ENCODE measurements at regions not wholly inside any gene's neighbourhood (a gene's known extent, or its start where the extent isn't known, plus 50 kb on each side); places are given as distances from the start of the nearest gene placed in this dataset.

DNA sequence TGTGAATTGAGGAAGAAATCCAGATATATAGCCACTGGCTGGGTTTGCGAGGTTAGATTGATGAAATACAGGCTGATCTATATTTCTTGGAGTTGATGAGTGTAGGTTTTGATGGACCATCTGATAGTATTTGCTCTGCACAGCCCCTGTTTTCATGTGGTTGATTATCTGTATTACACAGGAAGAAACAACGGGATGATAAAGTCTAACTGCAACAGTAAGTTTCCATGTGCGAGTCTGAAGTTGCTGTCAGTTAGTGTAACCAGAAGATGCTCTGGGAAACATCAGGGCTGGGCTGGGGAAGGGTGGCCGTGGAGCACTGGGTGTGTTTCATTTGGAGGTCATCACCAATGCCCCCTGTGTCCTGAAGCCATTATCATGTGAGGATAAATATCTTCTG, 148.4 kb upstream of the SFRP2 start:
- H3K4me3 ChIP-seq (replicated peaks in 1 of 4; ENCODE audit: control extremely low read depth in 1 of 4, insufficient read depth in 1 of 4, low read depth in 3 of 4, low read length in 4 of 4): no peak overlapping the region
- TF ChIP-seq EZH2 (IDR thresholded peaks at IDR 0.05; ENCODE audit: low read length, missing control alignments): no peak
- TF ChIP-seq, protein P1, sequence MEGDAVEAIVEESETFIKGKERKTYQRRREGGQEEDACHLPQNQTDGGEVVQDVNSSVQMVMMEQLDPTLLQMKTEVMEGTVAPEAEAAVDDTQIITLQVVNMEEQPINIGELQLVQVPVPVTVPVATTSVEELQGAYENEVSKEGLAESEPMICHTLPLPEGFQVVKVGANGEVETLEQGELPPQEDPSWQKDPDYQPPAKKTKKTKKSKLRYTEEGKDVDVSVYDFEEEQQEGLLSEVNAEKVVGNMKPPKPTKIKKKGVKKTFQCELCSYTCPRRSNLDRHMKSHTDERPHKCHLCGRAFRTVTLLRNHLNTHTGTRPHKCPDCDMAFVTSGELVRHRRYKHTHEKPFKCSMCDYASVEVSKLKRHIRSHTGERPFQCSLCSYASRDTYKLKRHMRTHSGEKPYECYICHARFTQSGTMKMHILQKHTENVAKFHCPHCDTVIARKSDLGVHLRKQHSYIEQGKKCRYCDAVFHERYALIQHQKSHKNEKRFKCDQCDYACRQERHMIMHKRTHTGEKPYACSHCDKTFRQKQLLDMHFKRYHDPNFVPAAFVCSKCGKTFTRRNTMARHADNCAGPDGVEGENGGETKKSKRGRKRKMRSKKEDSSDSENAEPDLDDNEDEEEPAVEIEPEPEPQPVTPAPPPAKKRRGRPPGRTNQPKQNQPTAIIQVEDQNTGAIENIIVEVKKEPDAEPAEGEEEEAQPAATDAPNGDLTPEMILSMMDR (conservative IDR thresholded peaks at IDR 0.05 in 1 of 2, IDR thresholded peaks at IDR 0.05 in 1 of 2; ENCODE audit: low read depth in 1 of 2, low read length in 2 of 2): no peak
- no peak overlapping the region for H3K4me2 ChIP-seq (ENCODE audit: extremely low read depth, insufficient read depth, low read length)
- H3K36me3 ChIP-seq (ENCODE audit: control insufficient read depth, insufficient read depth, low read length): no peaks in the 10 kb centered on the region
- H3K9ac ChIP-seq (ENCODE audit: insufficient read depth, low read length): no peak overlapping the region
- no peaks in the 10 kb centered on the region for H3K4me1 ChIP-seq (ENCODE audit: control insufficient read depth, extremely low read depth, insufficient read depth, low read length)
- no peak overlapping the region for H2AFZ ChIP-seq (ENCODE audit: low read length)
- no peaks in the 10 kb centered on the region for H3K79me2 ChIP-seq (ENCODE audit: control insufficient read depth, insufficient read depth, low read length)
- no peaks in the 10 kb centered on the region for H3K27me3 ChIP-seq (ENCODE audit: control insufficient read depth, insufficient read depth, low read length)
- no peaks in the 10 kb centered on the region for H4K20me1 ChIP-seq (ENCODE audit: control insufficient read depth, extremely low read depth, insufficient read depth, low read length)
- no peak for DNase-seq (ENCODE audit: low read depth in 2 of 2)
- no peak overlapping the region for H3K27ac ChIP-seq (ENCODE audit: insufficient read depth, low read length)
- H3K9me3 ChIP-seq (ENCODE audit: control insufficient read depth, insufficient read depth, low read depth, low read length): no peaks in the 10 kb centered on the region

DNA sequence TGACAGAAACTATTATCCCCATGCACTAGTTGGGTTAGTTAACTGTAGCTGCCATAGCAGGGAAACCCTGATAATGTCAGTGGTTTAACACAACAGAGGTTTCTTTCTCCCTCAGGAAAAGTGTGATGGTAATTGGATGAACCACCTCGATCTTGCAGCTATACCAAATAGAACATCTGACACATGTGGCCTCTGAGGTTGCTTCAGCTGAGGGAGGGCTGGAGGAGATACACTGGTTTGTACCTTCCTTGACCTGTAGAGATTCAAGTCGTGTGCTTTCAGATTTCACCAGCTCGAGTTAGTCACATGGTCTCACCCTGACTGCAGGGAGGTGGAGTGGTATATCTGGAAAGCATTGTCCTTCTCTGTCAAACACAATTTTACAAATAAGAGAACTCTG, 147.2 kb upstream of the SFRP2 start:
- H3K9me3 ChIP-seq (ENCODE audit: control insufficient read depth, insufficient read depth, low read depth, low read length): no peaks in the 10 kb centered on the region
- no peak overlapping the region for H2AFZ ChIP-seq (ENCODE audit: low read length)
- TF ChIP-seq EZH2 (IDR thresholded peaks at IDR 0.05; ENCODE audit: low read length, missing control alignments): no peak
- TF ChIP-seq, protein P1 (conservative IDR thresholded peaks at IDR 0.05 in 1 of 2, IDR thresholded peaks at IDR 0.05 in 1 of 2; ENCODE audit: low read depth in 1 of 2, low read length in 2 of 2): no peak
- DNase-seq (ENCODE audit: low read depth in 2 of 2): no peak
- no peaks in the 10 kb centered on the region for H3K79me2 ChIP-seq (ENCODE audit: control insufficient read depth, insufficient read depth, low read length)
- no peak overlapping the region for H3K9ac ChIP-seq (ENCODE audit: insufficient read depth, low read length)
- H3K4me2 ChIP-seq (ENCODE audit: extremely low read depth, insufficient read depth, low read length): no peak overlapping the region
- H3K27ac ChIP-seq (ENCODE audit: insufficient read depth, low read length): no peak overlapping the region
- H3K27me3 ChIP-seq (ENCODE audit: control insufficient read depth, insufficient read depth, low read length): no peaks in the 10 kb centered on the region
- H4K20me1 ChIP-seq (ENCODE audit: control insufficient read depth, extremely low read depth, insufficient read depth, low read length): no peaks in the 10 kb centered on the region
- no peaks in the 10 kb centered on the region for H3K4me1 ChIP-seq (ENCODE audit: control insufficient read depth, extremely low read depth, insufficient read depth, low read length)
- no peak overlapping the region for H3K4me3 ChIP-seq (replicated peaks in 1 of 4; ENCODE audit: control extremely low read depth in 1 of 4, insufficient read depth in 1 of 4, low read depth in 3 of 4, low read length in 4 of 4)
- no peaks in the 10 kb centered on the region for H3K36me3 ChIP-seq (ENCODE audit: control insufficient read depth, insufficient read depth, low read length)

DNA sequence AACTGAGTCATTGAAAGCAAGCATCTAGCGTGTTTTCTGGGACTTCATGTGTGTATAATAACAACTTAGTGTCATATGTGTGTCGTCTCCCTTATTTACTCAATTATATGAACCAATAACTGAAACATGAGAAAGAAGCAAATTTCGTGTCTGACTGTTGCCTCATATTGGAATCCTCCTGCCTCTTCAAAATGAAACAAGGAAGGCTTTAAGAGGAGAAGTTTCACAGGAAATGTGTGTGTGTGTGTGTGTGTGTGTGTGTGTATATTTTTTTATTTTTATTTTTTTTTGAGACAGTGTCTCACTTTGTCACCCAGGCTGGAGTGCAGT, 145.8 kb upstream of the SFRP2 start:
- Histone ChIP-seq H2AFZ (ENCODE audit: low read length) (no peak overlapping the region), H3K79me2 (ENCODE audit: control insufficient read depth, insufficient read depth, low read length) (no peaks in the 10 kb centered on the region), H3K9ac (ENCODE audit: insufficient read depth, low read length) (no peak overlapping the region), H3K36me3 (ENCODE audit: control insufficient read depth, insufficient read depth, low read length) (no peaks in the 10 kb centered on the region), H3K27ac (ENCODE audit: insufficient read depth, low read length) (no peak overlapping the region), H4K20me1 (ENCODE audit: control insufficient read depth, extremely low read depth, insufficient read depth, low read length) (no peaks in the 10 kb centered on the region), H3K4me3 (replicated peaks in 1 of 4; ENCODE audit: control extremely low read depth in 1 of 4, insufficient read depth in 1 of 4, low read depth in 3 of 4, low read length in 4 of 4) (no peak overlapping the region), H3K4me1 (ENCODE audit: control insufficient read depth, extremely low read depth, insufficient read depth, low read length) (no peaks in the 10 kb centered on the region), H3K27me3 (ENCODE audit: control insufficient read depth, insufficient read depth, low read length) (no peaks in the 10 kb centered on the region), H3K9me3 (ENCODE audit: control insufficient read depth, insufficient read depth, low read depth, low read length) (no peaks in the 10 kb centered on the region), H3K4me2 (ENCODE audit: extremely low read depth, insufficient read depth, low read length) (no peak overlapping the region)
- no peak for DNase-seq (ENCODE audit: low read depth in 2 of 2)
- TF ChIP-seq, protein P1 (conservative IDR thresholded peaks at IDR 0.05 in 1 of 2, IDR thresholded peaks at IDR 0.05 in 1 of 2; ENCODE audit: low read depth in 1 of 2, low read length in 2 of 2): no peak
- TF ChIP-seq EZH2 (IDR thresholded peaks at IDR 0.05; ENCODE audit: low read length, missing control alignments): no peak
